NB4 (cell line): ENCODE measurements at regions not wholly inside any gene's neighbourhood (a gene's known extent, or its start where the extent isn't known, plus 50 kb on each side); places are given as distances from the start of the nearest gene placed in this dataset.

ENCODE experiments used
- CTCF ChIP-seq: IDR thresholded peaks from one replicate; pipeline ENCODE4 v1.5.1; 2012; ENCODE audit warnings: low read depth, low read length
- POLR2A ChIP-seq: IDR thresholded peaks from 2 replicates; pipeline ENCODE4 v1.6.1; 2011; ENCODE audit warnings: mild to moderate bottlenecking; ENCODE audit not compliant: insufficient read length; ENCODE audit errors: extremely low read depth

GRCh38 chr3:96480881-96481280 lies 333.5 kb upstream of the EPHA6 start:
- no peak for TF ChIP-seq CTCF
- no peak for TF ChIP-seq POLR2A
